ENCODE measurements at regions not wholly inside any gene's neighbourhood (a gene's known extent, or its start where the extent isn't known, plus 50 kb on each side); places are given as distances from the start of the nearest gene placed in this dataset.

DNA sequence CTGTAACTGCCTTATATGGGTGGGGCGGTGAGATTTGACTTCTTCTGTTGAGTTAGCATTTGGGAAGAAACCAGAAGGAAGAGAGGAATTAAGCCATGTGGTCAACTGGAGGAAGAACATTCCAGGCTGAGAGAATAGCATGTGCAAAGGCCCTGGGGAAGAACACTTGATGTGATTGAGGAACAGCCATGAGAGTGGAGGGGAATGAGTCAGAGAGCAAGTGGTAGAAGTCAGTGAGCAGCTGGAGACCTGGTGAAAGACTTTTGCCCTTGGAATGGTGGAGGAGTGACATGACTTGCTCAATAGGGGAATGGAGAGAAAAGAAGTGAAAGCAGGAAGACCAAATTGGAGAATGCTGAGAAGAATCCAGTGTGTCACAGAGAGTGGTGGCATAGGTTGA, 327.8 kb upstream of the HAND2 start:
- H3K36me3 ChIP-seq (ENCODE audit: control insufficient read depth, low read length): no peaks in the 10 kb centered on the region
- H3K4me2 ChIP-seq (ENCODE audit: low read length): no peak overlapping the region
- H3K79me2 ChIP-seq (ENCODE audit: control insufficient read depth, low read length): no peaks in the 10 kb centered on the region
- no peak for TF ChIP-seq EZH2phosphoT487 (IDR thresholded peaks at IDR 0.05; ENCODE audit: borderline replicate concordance, low read length)
- TF ChIP-seq, protein P1, sequence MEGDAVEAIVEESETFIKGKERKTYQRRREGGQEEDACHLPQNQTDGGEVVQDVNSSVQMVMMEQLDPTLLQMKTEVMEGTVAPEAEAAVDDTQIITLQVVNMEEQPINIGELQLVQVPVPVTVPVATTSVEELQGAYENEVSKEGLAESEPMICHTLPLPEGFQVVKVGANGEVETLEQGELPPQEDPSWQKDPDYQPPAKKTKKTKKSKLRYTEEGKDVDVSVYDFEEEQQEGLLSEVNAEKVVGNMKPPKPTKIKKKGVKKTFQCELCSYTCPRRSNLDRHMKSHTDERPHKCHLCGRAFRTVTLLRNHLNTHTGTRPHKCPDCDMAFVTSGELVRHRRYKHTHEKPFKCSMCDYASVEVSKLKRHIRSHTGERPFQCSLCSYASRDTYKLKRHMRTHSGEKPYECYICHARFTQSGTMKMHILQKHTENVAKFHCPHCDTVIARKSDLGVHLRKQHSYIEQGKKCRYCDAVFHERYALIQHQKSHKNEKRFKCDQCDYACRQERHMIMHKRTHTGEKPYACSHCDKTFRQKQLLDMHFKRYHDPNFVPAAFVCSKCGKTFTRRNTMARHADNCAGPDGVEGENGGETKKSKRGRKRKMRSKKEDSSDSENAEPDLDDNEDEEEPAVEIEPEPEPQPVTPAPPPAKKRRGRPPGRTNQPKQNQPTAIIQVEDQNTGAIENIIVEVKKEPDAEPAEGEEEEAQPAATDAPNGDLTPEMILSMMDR (IDR thresholded peaks at IDR 0.05; ENCODE audit: low read depth, low read length, poor library complexity, severe bottlenecking): no peak
- H3K4me3 ChIP-seq (ENCODE audit: low read length): no peak overlapping the region
- no peaks in the 10 kb centered on the region for H3K9me3 ChIP-seq (ENCODE audit: control insufficient read depth, insufficient read depth, low read length)
- no peaks in the 10 kb centered on the region for H3K4me1 ChIP-seq (ENCODE audit: control insufficient read depth, low read length)
- no peaks in the 10 kb centered on the region for H3F3A ChIP-seq (ENCODE audit: control insufficient read depth, insufficient read depth)
- no peaks in the 10 kb centered on the region for H3K9me2 ChIP-seq (replicated peaks; ENCODE audit: control insufficient read depth, low read length)
- H4K20me1 ChIP-seq (ENCODE audit: control insufficient read depth, insufficient read depth, low read depth, low read length): no peaks in the 10 kb centered on the region
- H3K27ac ChIP-seq (ENCODE audit: low read depth, low read length): no peak overlapping the region
- no peaks in the 10 kb centered on the region for H3K27me3 ChIP-seq (ENCODE audit: control insufficient read depth, low read length)

DNA sequence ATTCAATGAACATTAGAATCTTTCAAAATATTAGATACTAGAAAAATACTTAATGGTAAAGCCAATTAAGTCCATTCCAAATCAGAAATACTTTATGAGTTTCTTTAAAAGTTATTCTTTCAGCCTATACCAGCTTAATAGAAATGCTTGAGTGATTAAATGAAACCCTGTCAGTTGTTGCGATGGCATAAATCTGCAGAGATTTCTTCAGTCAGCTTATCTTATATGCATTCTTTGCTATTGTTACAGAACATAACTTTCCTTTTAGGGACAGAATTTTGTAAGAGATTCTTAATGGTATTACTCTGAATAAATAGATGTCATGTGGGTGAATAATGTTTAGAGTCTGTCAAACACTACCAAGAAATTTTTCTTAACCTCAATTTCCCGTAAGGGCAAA, 325.0 kb upstream of the HAND2 start:
- no peaks in the 10 kb centered on the region for H3F3A ChIP-seq (ENCODE audit: control insufficient read depth, insufficient read depth)
- H3K9me3 ChIP-seq (ENCODE audit: control insufficient read depth, insufficient read depth, low read length): no peaks in the 10 kb centered on the region
- no peaks in the 10 kb centered on the region for H3K79me2 ChIP-seq (ENCODE audit: control insufficient read depth, low read length)
- no peak for TF ChIP-seq EZH2phosphoT487 (IDR thresholded peaks at IDR 0.05; ENCODE audit: borderline replicate concordance, low read length)
- TF ChIP-seq, protein P1 (IDR thresholded peaks at IDR 0.05; ENCODE audit: low read depth, low read length, poor library complexity, severe bottlenecking): no peak
- no peak overlapping the region for H3K4me3 ChIP-seq (ENCODE audit: low read length)
- H3K36me3 ChIP-seq (ENCODE audit: control insufficient read depth, low read length): no peaks in the 10 kb centered on the region
- H3K9me2 ChIP-seq (replicated peaks; ENCODE audit: control insufficient read depth, low read length): no peaks in the 10 kb centered on the region
- H3K4me2 ChIP-seq (ENCODE audit: low read length): no peak overlapping the region
- no peaks in the 10 kb centered on the region for H3K27me3 ChIP-seq (ENCODE audit: control insufficient read depth, low read length)
- no peaks in the 10 kb centered on the region for H3K4me1 ChIP-seq (ENCODE audit: control insufficient read depth, low read length)
- no peak overlapping the region for H3K27ac ChIP-seq (ENCODE audit: low read depth, low read length)
- H4K20me1 ChIP-seq (ENCODE audit: control insufficient read depth, insufficient read depth, low read depth, low read length): no peaks in the 10 kb centered on the region

DNA sequence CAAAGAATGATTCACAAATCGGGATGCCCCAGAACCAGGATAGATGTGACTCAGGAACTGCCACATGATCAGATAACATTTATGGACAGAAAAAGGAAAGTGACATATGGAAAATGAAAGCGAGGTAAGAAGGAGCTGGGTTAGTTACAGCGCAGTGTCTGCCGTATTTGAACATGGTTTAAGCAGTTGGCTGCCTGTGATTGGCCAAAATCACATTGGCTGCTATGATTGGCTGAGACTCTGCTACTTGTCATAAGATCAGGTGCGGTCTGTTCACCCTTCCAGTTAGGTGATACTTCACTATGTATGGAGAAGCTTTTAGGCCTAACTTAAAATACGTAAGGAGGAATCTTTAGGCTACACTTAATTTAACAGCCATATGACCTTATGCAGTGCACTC, 322.7 kb upstream of the HAND2 start:
- TF ChIP-seq, protein P1 (IDR thresholded peaks at IDR 0.05; ENCODE audit: low read depth, low read length, poor library complexity, severe bottlenecking): no peak
- no peak for TF ChIP-seq EZH2phosphoT487 (IDR thresholded peaks at IDR 0.05; ENCODE audit: borderline replicate concordance, low read length)
- Histone ChIP-seq H3K9me3 (ENCODE audit: control insufficient read depth, insufficient read depth, low read length) (no peaks in the 10 kb centered on the region), H3K27ac (ENCODE audit: low read depth, low read length) (no peak overlapping the region), H4K20me1 (ENCODE audit: control insufficient read depth, insufficient read depth, low read depth, low read length) (no peaks in the 10 kb centered on the region), H3K4me2 (ENCODE audit: low read length) (no peak overlapping the region), H3K79me2 (ENCODE audit: control insufficient read depth, low read length) (no peaks in the 10 kb centered on the region), H3K27me3 (ENCODE audit: control insufficient read depth, low read length) (no peaks in the 10 kb centered on the region), H3K9me2 (replicated peaks; ENCODE audit: control insufficient read depth, low read length) (no peaks in the 10 kb centered on the region), H3K4me1 (ENCODE audit: control insufficient read depth, low read length) (no peaks in the 10 kb centered on the region), H3K36me3 (ENCODE audit: control insufficient read depth, low read length) (no peaks in the 10 kb centered on the region), H3K4me3 (ENCODE audit: low read length) (no peak overlapping the region), H3F3A (ENCODE audit: control insufficient read depth, insufficient read depth) (no peaks in the 10 kb centered on the region)

DNA sequence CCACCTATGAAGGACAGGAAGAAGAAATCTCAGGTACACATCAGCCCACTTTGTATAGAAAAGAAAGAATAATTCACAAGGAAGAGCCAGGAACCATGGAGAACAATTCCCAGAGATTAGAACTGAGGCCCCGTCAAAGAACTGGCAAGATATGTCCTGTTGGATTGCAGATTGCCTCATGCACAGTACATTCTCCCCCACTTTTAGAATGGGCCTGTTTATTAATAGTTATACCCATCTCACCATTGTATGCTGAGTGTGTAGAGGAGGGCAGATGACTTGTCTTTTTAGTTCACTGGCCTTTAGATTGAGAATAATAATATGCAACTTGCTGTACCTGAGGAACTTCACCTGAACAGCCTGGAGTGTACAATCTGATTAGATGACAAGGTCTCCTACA, 315.6 kb upstream of the HAND2 start:
- no peak overlapping the region for H3K4me3 ChIP-seq (ENCODE audit: low read length)
- no peak overlapping the region for H3K4me2 ChIP-seq (ENCODE audit: low read length)
- H3K27me3 ChIP-seq (ENCODE audit: control insufficient read depth, low read length): no peaks in the 10 kb centered on the region
- no peaks in the 10 kb centered on the region for H3K79me2 ChIP-seq (ENCODE audit: control insufficient read depth, low read length)
- H3K36me3 ChIP-seq (ENCODE audit: control insufficient read depth, low read length): no peaks in the 10 kb centered on the region
- no peak for TF ChIP-seq EZH2phosphoT487 (IDR thresholded peaks at IDR 0.05; ENCODE audit: borderline replicate concordance, low read length)
- TF ChIP-seq, protein P1 (IDR thresholded peaks at IDR 0.05; ENCODE audit: low read depth, low read length, poor library complexity, severe bottlenecking): no peak
- H3K27ac ChIP-seq (ENCODE audit: low read depth, low read length): no peak overlapping the region
- no peaks in the 10 kb centered on the region for H4K20me1 ChIP-seq (ENCODE audit: control insufficient read depth, insufficient read depth, low read depth, low read length)
- H3K9me2 ChIP-seq (replicated peaks; ENCODE audit: control insufficient read depth, low read length): no peaks in the 10 kb centered on the region
- H3K9me3 ChIP-seq (ENCODE audit: control insufficient read depth, insufficient read depth, low read length): no peaks in the 10 kb centered on the region
- H3F3A ChIP-seq (ENCODE audit: control insufficient read depth, insufficient read depth): no peaks in the 10 kb centered on the region
- H3K4me1 ChIP-seq (ENCODE audit: control insufficient read depth, low read length): no peaks in the 10 kb centered on the region
